SW480 (cell line): ENCODE measurements at regions not wholly inside any gene's neighbourhood (a gene's known extent, or its start where the extent isn't known, plus 50 kb on each side); places are given as distances from the start of the nearest gene placed in this dataset.
A peak's percentile ranks its signal among the peaks of the same experiment; 100 is the strongest.
"Not testable (repeated sequence)": the region's sequence is repeated elsewhere in the genome, so short reads cannot be mapped to it uniquely, and the experiment has no call there.

Experiments
- DNase-seq: peaks from one replicate; pipeline ENCODE4 v3.0.0-alpha.2; 2016; ENCODE audit warnings: low spot score

- DNase-seq, result peak; percentile 89
These were observed 88.0 kb upstream of the RPRML start for GRCh38 chr17:47066841-47067682.

- DNase-seq, result no peak
These were observed 87.0 kb upstream of the RPRML start for GRCh38 chr17:47066095-47066494.

DNA sequence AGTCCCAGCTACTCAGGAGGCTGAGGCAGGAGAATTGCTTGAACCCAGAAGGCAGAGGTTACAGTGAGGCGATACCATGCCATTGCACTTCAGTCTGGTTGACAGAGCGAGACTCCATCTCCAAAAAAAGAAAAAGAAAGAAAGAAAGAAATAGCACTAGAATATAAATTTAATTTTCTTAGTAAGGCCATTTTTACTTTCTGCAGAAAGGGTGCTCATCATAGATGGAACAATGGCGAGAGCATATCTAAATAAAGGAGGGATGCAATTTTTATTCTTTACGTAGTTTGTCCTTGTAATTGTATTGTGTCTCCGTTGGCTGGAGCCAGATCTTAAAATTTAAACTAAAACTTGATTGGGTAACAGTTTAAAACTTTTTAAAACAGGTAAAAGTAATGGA, 85.6 kb upstream of the RPRML start:
- no peak for DNase-seq

DNA sequence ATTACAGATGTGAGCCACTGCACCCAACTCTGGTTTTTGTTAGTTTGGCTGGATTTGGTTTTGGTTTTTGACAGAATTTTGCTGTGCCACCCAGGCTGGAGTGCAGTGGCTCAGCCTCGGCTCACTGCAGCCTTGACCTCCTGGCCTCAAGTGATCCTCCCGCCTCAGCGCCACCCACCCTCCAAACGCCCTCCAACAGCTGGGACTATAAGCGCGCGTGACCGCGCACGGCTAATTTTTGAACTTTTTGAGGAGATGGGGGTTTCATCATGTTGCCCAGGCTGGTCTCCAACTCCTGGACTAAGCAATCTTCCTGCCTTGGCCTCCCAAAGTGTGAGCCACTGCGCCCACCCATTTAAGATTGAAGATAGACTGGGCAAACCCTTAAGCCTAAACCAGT, 84.4 kb upstream of the RPRML start:
- DNase-seq, result no peak

GRCh38 chr17:47062851-47063250, 83.8 kb upstream of the RPRML start:
- not testable (repeated sequence) for DNase-seq

DNA sequence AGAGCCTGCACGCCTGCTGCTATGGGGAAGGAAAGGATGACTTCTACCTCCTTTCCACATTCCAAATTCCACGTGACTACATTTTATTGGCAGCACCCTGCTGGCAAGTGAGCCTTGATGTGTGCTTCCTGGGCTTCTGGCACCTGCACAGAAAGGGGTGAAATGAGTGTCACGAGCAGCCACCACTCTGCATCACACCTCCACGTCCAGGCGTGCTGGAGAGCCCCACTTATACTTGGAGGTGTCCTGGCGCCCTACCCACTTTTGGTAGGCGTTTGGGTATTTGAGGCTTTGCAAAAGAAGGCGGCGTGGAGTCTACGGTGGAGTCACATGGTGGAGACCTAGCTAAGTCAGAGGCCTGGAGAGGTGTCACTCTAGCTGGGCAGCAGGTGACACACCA, 81.0 kb upstream of the RPRML start:
- DNase-seq, result not testable (repeated sequence)

DNA sequence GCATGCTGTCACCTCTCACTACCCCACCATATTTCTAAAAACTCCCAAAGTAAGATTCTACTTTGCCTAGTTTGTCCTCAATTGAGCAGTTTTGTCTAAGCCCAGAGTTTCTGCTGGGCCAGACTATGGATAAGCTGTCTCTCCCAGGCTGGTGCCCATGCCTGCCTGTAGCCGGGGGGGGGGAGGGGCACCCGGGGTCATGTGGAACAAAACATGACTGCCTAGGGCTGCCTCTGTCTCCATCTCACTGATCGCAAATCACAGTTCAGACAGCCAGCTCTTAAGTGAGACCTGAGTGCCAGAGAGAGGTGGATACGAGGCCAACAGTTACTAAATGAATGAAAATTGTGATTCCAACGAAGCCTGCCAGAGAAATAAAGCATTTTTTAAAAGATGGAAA, 78.8 kb upstream of the RPRML start:
- DNase-seq, result no peak

- DNase-seq, result not testable (repeated sequence)
These were observed 78.2 kb upstream of the RPRML start for GRCh38 chr17:47057279-47057678.

- DNase-seq, result not testable (repeated sequence)
These were observed 77.6 kb upstream of the RPRML start for GRCh38 chr17:47056687-47057086.
